Gastroesophageal sphincter (tissue), 3 donors: ENCODE measurements at regions not wholly inside any gene's neighbourhood (a gene's known extent, or its start where the extent isn't known, plus 50 kb on each side); places are given as distances from the start of the nearest gene placed in this dataset.

Experiments used
- CTCF ChIP-seq, 4 experiments: fragments of 200-600 bp in 2 of 4; fragments of 450-650 bp in 2 of 4; sonication (generic) in 1 of 4; IDR thresholded peaks; one replicate each; pipeline ENCODE4 v1.5.1; 2017 to 2019; ENCODE audit warnings: antibody characterized with exemption in 4 of 4, mild to moderate bottlenecking in 2 of 4, moderate library complexity in 2 of 4
- POLR2A ChIP-seq, 2 donors: fragments of 450-650 bp; IDR thresholded peaks; one replicate each; pipeline ENCODE4 v1.6.1; 2017; ENCODE audit warnings: antibody characterized with exemption in 2 of 2, mild to moderate bottlenecking in 2 of 2, moderate library complexity in 1 of 2

- TF ChIP-seq CTCF (IDR thresholded peaks at IDR 0.05) (no peak), POLR2A (IDR thresholded peaks at IDR 0.05) (no peak)
Observed at GRCh38 chr3:101141135-101141534, 147.9 kb upstream of the ABI3BP start.
